ENCODE measurements at regions not wholly inside any gene's neighbourhood (a gene's known extent, or its start where the extent isn't known, plus 50 kb on each side); places are given as distances from the start of the nearest gene placed in this dataset.

DNA sequence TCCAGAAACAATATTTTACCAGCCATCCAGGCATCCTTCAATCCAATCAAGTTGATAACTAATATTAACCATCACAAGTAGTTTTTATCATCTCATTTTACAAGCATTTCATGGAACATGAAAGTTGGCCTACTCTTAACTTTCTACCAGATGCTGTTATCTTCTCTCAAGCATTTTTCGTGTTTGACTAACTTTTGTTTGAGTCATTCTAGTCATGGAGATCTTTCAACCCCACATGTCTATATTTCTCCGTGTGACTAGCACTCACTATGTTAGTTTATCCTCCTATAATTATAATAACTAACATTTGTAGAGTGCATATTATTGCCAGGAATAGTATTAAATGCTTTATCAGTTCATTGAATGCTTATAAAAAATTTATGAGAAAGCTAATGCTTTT is 307.0 kb upstream of the CWC22 start:
- H3K4me3 ChIP-seq (ENCODE audit: insufficient read depth, low read length, poor library complexity, severe bottlenecking): no peak overlapping the region
- H3K27ac ChIP-seq (ENCODE audit: low read depth, low read length): no peak overlapping the region
- TF ChIP-seq EZH2phosphoT487 (conservative IDR thresholded peaks at IDR 0.05; ENCODE audit: low read length): no peak
- TF ChIP-seq, protein P1, sequence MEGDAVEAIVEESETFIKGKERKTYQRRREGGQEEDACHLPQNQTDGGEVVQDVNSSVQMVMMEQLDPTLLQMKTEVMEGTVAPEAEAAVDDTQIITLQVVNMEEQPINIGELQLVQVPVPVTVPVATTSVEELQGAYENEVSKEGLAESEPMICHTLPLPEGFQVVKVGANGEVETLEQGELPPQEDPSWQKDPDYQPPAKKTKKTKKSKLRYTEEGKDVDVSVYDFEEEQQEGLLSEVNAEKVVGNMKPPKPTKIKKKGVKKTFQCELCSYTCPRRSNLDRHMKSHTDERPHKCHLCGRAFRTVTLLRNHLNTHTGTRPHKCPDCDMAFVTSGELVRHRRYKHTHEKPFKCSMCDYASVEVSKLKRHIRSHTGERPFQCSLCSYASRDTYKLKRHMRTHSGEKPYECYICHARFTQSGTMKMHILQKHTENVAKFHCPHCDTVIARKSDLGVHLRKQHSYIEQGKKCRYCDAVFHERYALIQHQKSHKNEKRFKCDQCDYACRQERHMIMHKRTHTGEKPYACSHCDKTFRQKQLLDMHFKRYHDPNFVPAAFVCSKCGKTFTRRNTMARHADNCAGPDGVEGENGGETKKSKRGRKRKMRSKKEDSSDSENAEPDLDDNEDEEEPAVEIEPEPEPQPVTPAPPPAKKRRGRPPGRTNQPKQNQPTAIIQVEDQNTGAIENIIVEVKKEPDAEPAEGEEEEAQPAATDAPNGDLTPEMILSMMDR (IDR thresholded peaks at IDR 0.05; ENCODE audit: insufficient read depth, low read length, poor library complexity, severe bottlenecking): no peak
- H3K4me2 ChIP-seq (ENCODE audit: low read depth, low read length, poor library complexity, severe bottlenecking): no peak overlapping the region
- H3K27me3 ChIP-seq (ENCODE audit: low read length): no peaks in the 10 kb centered on the region
- no peaks in the 10 kb centered on the region for H3K9me2 ChIP-seq (replicated peaks; ENCODE audit: insufficient read depth, low read length)
- no peaks in the 10 kb centered on the region for H3K79me2 ChIP-seq (ENCODE audit: insufficient read depth, low read length)
- H3K9me3 ChIP-seq (ENCODE audit: insufficient read depth, low read length): no peaks in the 10 kb centered on the region
- H3K9ac ChIP-seq (ENCODE audit: low read length): no peak overlapping the region
- H3K36me3 ChIP-seq (ENCODE audit: low read length): no peaks in the 10 kb centered on the region
- no peaks in the 10 kb centered on the region for H3F3A ChIP-seq (ENCODE audit: insufficient read depth)
- H2AFZ ChIP-seq (ENCODE audit: low read depth, low read length, severe bottlenecking): no peak overlapping the region
- no peaks in the 10 kb centered on the region for H4K20me1 ChIP-seq (ENCODE audit: low read depth, low read length)

DNA sequence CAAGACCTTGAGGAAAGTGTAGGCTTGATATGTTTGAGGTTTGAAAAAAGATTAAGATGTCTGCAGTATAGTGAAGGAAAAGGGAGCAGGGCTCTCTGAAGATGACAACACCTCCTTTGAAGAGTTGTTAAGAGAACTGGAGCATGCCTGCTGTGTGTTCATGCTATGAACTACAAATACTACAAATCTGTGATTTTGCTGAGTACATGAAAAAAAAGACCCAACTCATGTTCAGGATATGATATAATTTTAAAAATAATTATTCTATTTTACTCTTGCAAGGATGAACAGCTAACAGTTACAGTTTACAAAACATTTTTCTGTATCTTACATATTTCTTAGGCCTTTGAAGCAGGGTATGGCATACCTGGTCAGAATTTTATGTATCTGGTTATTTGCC is 305.4 kb upstream of the CWC22 start:
- TF ChIP-seq EZH2phosphoT487 (conservative IDR thresholded peaks at IDR 0.05; ENCODE audit: low read length): no peak
- TF ChIP-seq, protein P1 (IDR thresholded peaks at IDR 0.05; ENCODE audit: insufficient read depth, low read length, poor library complexity, severe bottlenecking): no peak
- Histone ChIP-seq H3K36me3 (ENCODE audit: low read length) (no peaks in the 10 kb centered on the region), H3K4me3 (ENCODE audit: insufficient read depth, low read length, poor library complexity, severe bottlenecking) (no peak overlapping the region), H3K9me3 (ENCODE audit: insufficient read depth, low read length) (no peaks in the 10 kb centered on the region), H3K27me3 (ENCODE audit: low read length) (no peaks in the 10 kb centered on the region), H3K79me2 (ENCODE audit: insufficient read depth, low read length) (no peaks in the 10 kb centered on the region), H3K4me2 (ENCODE audit: low read depth, low read length, poor library complexity, severe bottlenecking) (no peak overlapping the region), H2AFZ (ENCODE audit: low read depth, low read length, severe bottlenecking) (no peak overlapping the region), H3K9ac (ENCODE audit: low read length) (no peak overlapping the region), H4K20me1 (ENCODE audit: low read depth, low read length) (no peaks in the 10 kb centered on the region), H3K9me2 (replicated peaks; ENCODE audit: insufficient read depth, low read length) (no peaks in the 10 kb centered on the region), H3F3A (ENCODE audit: insufficient read depth) (no peaks in the 10 kb centered on the region), H3K27ac (ENCODE audit: low read depth, low read length) (no peak overlapping the region)

DNA sequence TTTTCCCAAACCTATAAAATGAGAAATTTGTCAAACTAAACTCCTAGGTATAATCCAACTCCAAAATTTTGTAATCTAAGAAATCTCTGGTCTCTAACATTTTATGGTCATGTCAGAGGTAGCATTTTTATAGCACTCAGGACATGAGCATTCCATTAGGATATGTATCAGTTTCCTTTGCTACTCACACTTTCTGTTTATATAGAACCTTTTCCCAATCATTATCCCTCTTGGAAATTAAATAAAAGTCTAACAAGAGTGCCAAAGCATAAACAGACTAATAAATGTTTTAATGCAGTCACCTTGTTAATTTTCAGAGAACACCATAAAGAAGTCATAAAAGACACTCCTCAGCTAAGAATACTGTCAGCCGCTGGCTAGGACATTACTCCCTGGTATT is 300.0 kb upstream of the CWC22 start:
- H2AFZ ChIP-seq (ENCODE audit: low read depth, low read length, severe bottlenecking): no peak overlapping the region
- H3K4me2 ChIP-seq (ENCODE audit: low read depth, low read length, poor library complexity, severe bottlenecking): no peak overlapping the region
- no peaks in the 10 kb centered on the region for H3F3A ChIP-seq (ENCODE audit: insufficient read depth)
- H3K9me2 ChIP-seq (replicated peaks; ENCODE audit: insufficient read depth, low read length): no peaks in the 10 kb centered on the region
- no peaks in the 10 kb centered on the region for H4K20me1 ChIP-seq (ENCODE audit: low read depth, low read length)
- H3K4me3 ChIP-seq (ENCODE audit: insufficient read depth, low read length, poor library complexity, severe bottlenecking): no peak overlapping the region
- no peak overlapping the region for H3K27ac ChIP-seq (ENCODE audit: low read depth, low read length)
- H3K9ac ChIP-seq (ENCODE audit: low read length): no peak overlapping the region
- H3K36me3 ChIP-seq (ENCODE audit: low read length): no peaks in the 10 kb centered on the region
- TF ChIP-seq, protein P1 (IDR thresholded peaks at IDR 0.05; ENCODE audit: insufficient read depth, low read length, poor library complexity, severe bottlenecking): no peak
- no peak for TF ChIP-seq EZH2phosphoT487 (conservative IDR thresholded peaks at IDR 0.05; ENCODE audit: low read length)
- H3K9me3 ChIP-seq (ENCODE audit: insufficient read depth, low read length): no peaks in the 10 kb centered on the region
- no peaks in the 10 kb centered on the region for H3K79me2 ChIP-seq (ENCODE audit: insufficient read depth, low read length)
- H3K27me3 ChIP-seq (ENCODE audit: low read length): no peaks in the 10 kb centered on the region

DNA sequence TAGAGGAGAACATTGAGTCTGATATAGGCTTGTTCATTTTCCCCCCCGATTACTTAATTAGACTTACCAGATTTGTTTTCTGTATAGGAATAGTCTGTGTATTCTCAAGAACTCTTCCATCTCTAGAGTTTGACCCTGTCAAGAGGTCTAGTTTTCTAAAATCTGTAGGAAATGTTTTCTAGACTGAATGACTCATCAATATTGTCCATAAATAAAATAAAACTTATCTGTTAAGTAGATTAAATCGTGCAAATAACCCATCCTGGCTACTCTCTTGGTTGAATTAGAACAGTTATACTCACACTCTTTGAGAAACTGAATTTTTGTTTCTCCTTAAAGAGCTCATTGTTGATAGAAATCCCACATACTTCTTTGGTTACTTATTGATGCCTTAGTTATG is 299.2 kb upstream of the CWC22 start:
- TF ChIP-seq, protein P1 (IDR thresholded peaks at IDR 0.05; ENCODE audit: insufficient read depth, low read length, poor library complexity, severe bottlenecking): no peak
- no peak for TF ChIP-seq EZH2phosphoT487 (conservative IDR thresholded peaks at IDR 0.05; ENCODE audit: low read length)
- Histone ChIP-seq H3K27me3 (ENCODE audit: low read length) (no peaks in the 10 kb centered on the region), H3K9me3 (ENCODE audit: insufficient read depth, low read length) (no peaks in the 10 kb centered on the region), H3K79me2 (ENCODE audit: insufficient read depth, low read length) (no peaks in the 10 kb centered on the region), H2AFZ (ENCODE audit: low read depth, low read length, severe bottlenecking) (no peak overlapping the region), H3K9ac (ENCODE audit: low read length) (no peak overlapping the region), H3K4me2 (ENCODE audit: low read depth, low read length, poor library complexity, severe bottlenecking) (no peak overlapping the region), H4K20me1 (ENCODE audit: low read depth, low read length) (no peaks in the 10 kb centered on the region), H3K9me2 (replicated peaks; ENCODE audit: insufficient read depth, low read length) (no peaks in the 10 kb centered on the region), H3K27ac (ENCODE audit: low read depth, low read length) (no peak overlapping the region), H3K4me3 (ENCODE audit: insufficient read depth, low read length, poor library complexity, severe bottlenecking) (no peak overlapping the region), H3F3A (ENCODE audit: insufficient read depth) (no peaks in the 10 kb centered on the region), H3K36me3 (ENCODE audit: low read length) (no peaks in the 10 kb centered on the region)

Measured in SU-DHL-6 (cell line).